Uterus (tissue), 2 donors: ENCODE measurements at regions not wholly inside any gene's neighbourhood (a gene's known extent, or its start where the extent isn't known, plus 50 kb on each side); places are given as distances from the start of the nearest gene placed in this dataset.

Experiments used
- POLR2A ChIP-seq, 2 donors: fragments of 450-650 bp; IDR thresholded peaks; one replicate each; pipeline ENCODE4 v1.6.1; 2016; ENCODE audit warnings: antibody characterized with exemption in 2 of 2, mild to moderate bottlenecking in 1 of 2, moderate library complexity in 1 of 2
- TF ChIP-seq, protein P1 (sequence below), 4 experiments: fragments of 200-600 bp in 2 of 4; fragments of 450-650 bp in 2 of 4; sonication (generic) in 2 of 4; IDR thresholded peaks; one replicate each; pipeline ENCODE4 v1.5.1; 2016 to 2019; ENCODE audit warnings: antibody characterized with exemption in 4 of 4, mild to moderate bottlenecking in 2 of 4, moderate library complexity in 1 of 4

- TF ChIP-seq POLR2A (IDR thresholded peaks at IDR 0.05): no peak
- TF ChIP-seq, protein P1, sequence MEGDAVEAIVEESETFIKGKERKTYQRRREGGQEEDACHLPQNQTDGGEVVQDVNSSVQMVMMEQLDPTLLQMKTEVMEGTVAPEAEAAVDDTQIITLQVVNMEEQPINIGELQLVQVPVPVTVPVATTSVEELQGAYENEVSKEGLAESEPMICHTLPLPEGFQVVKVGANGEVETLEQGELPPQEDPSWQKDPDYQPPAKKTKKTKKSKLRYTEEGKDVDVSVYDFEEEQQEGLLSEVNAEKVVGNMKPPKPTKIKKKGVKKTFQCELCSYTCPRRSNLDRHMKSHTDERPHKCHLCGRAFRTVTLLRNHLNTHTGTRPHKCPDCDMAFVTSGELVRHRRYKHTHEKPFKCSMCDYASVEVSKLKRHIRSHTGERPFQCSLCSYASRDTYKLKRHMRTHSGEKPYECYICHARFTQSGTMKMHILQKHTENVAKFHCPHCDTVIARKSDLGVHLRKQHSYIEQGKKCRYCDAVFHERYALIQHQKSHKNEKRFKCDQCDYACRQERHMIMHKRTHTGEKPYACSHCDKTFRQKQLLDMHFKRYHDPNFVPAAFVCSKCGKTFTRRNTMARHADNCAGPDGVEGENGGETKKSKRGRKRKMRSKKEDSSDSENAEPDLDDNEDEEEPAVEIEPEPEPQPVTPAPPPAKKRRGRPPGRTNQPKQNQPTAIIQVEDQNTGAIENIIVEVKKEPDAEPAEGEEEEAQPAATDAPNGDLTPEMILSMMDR (IDR thresholded peaks at IDR 0.05): no peak
These were observed 436.7 kb downstream of the BCKDHB start for GRCh38 chr6:80543151-80543550.
